ENCODE measurements at regions not wholly inside any gene's neighbourhood (a gene's known extent, or its start where the extent isn't known, plus 50 kb on each side); places are given as distances from the start of the nearest gene placed in this dataset.

GRCh38 chr1:79133774-79134364 is 127.3 kb upstream of the ADGRL4 start:
- H3K9ac ChIP-seq (ENCODE audit: insufficient read depth, low read depth, low read length), result no peak overlapping the region
- H3K27ac ChIP-seq (ENCODE audit: extremely low read length, insufficient read depth, low read length), result no peak overlapping the region
- ChIA-PET CTCF (ENCODE audit: low intra/inter-chr PET ratio, low total read pairs) (no interaction called here), POLR2A (no interaction called here)
- H3K36me3 ChIP-seq (replicated peaks in 1 of 2; ENCODE audit: control insufficient read depth in 1 of 2, insufficient read depth in 2 of 2, low read length in 2 of 2), result no peaks in the 10 kb centered on the region
- H2AFZ ChIP-seq (ENCODE audit: low read length), result no peak overlapping the region
- FAIRE-seq, result no peak
- no peak for DNase-seq (ENCODE audit: low spot score)
- H3K27me3 ChIP-seq (ENCODE audit: control insufficient read depth in 1 of 2, insufficient read depth in 2 of 2, low read length in 2 of 2), result no peaks in the 10 kb centered on the region
- intact Hi-C loops (cut with micrococcal nuclease; ENCODE audit: unreplicated experiment) (no loop called here), in situ Hi-C loops (cut with HindIII; ENCODE audit: extremely low pct_ligation_motif_present, low pct_unique_long_range_greater_than_20kb) (no loop called here)
- no peaks in the 10 kb centered on the region for H4K20me1 ChIP-seq (ENCODE audit: insufficient read depth, low read length)
- no peak overlapping the region for H3K4me2 ChIP-seq (ENCODE audit: low read depth, low read length)
- ATAC-seq, result no peak
- BruUV-seq (replicated peaks), result no TSS peak
- H3K4me3 ChIP-seq (replicated peaks in 1 of 3; ENCODE audit: insufficient read depth in 1 of 3, low read depth in 2 of 3, low read length in 3 of 3), result no peak overlapping the region
- peaks cover 57% of the 10 kb centered on the region for H3K9me3 ChIP-seq (ENCODE audit: low read length)
- H3K4me1 ChIP-seq (ENCODE audit: insufficient read depth, low read length), result no peaks in the 10 kb centered on the region
- WGBS (ENCODE audit: low lambda C conversion rate), result 0% methylated on average over 2 of the region's 8 CpGs
- TF ChIP-seq STAG1 (CRISPR knock-in tag; IDR thresholded peaks at IDR 0.05) (no peak), ZNF333 (CRISPR knock-in tag; IDR thresholded peaks at IDR 0.05; ENCODE audit: borderline replicate concordance) (no peak), SUZ12 (IDR thresholded peaks at IDR 0.05; ENCODE audit: low read depth, low read length) (no peak), ATF6 (CRISPR knock-in tag; conservative IDR thresholded peaks at IDR 0.05) (no peak), ZNF607 (CRISPR knock-in tag; IDR thresholded peaks at IDR 0.05; ENCODE audit: borderline replicate concordance) (no peak), RFXAP (CRISPR knock-in tag; IDR thresholded peaks at IDR 0.05; ENCODE audit: borderline replicate concordance) (no peak)
- TF ChIP-seq, protein P1, sequence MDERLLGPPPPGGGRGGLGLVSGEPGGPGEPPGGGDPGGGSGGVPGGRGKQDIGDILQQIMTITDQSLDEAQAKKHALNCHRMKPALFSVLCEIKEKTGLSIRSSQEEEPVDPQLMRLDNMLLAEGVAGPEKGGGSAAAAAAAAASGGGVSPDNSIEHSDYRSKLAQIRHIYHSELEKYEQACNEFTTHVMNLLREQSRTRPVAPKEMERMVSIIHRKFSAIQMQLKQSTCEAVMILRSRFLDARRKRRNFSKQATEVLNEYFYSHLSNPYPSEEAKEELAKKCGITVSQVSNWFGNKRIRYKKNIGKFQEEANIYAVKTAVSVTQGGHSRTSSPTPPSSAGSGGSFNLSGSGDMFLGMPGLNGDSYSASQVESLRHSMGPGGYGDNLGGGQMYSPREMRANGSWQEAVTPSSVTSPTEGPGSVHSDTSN (CRISPR knock-in tag; IDR thresholded peaks at IDR 0.05), result no peak
- no peaks in the 10 kb centered on the region for H3K79me2 ChIP-seq (ENCODE audit: insufficient read depth, low read length)

All from HepG2 (cell line).